ENCODE measurements at regions not wholly inside any gene's neighbourhood (a gene's known extent, or its start where the extent isn't known, plus 50 kb on each side); places are given as distances from the start of the nearest gene placed in this dataset.
A peak's percentile ranks its signal among the peaks of the same experiment; 100 is the strongest.

DNA sequence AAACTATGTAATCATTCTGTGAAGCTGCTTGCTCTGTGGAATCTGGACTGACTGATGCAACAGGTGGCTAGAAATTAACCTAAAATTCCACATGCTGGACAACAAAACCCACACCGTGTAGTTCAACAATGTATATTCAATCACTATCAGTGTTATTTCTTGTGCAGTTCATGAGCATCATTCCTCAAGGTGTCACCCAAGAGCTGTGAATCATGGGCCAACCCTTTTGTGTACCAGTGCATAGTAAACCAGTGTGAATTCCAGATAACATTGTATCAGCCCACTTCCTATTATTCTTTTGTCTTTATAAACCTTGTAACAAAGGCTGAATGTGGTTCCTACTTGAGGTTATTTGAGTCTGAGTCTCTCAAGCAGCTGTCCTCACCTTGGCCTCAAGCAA, 905.2 kb upstream of the ZNF722 start:
- BruUV-seq (replicated peaks) = no TSS peak
- FAIRE-seq = no peak

DNA sequence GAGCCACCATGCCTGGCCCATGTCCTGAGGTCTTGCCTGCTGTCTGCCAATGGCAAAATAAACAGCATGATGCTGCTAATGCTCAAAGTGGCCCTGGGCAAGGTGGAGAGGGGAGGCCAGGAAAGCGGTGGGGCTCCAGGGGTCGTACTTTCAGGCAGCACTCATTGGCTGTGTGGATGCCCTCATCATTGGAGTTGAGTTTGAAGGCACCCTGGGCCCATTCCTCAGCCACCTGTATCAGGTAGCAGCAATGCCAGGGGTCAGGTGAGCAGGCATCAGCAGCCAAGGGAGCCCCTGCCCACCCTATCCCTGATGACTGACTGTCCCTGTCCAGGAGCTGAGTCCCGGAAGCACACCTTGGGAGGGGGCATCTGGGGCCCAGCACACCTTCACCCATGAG, 902.5 kb upstream of the ZNF722 start:
- CTCF ChIA-PET (ENCODE audit: low intra/inter-chr PET ratio) = no interaction called here
- in situ Hi-C loops (cut with MboI) = no loop called here
- 0% methylated on average over 3 of the region's 3 CpGs for WGBS (ENCODE audit: insufficient coverage, low coverage, missing lambda C conversion rate)

More for the DNA sequence above, 905.2 kb upstream of the ZNF722 start:
- no peak overlapping the region for H2AFZ ChIP-seq (ENCODE audit: low read depth, low read length)
- no peaks in the 10 kb centered on the region for H3K79me2 ChIP-seq (ENCODE audit: control insufficient read depth, insufficient read depth, low read length)
- H3K4me3 ChIP-seq = no peak overlapping the region
- no peaks in the 10 kb centered on the region for H3K9me1 ChIP-seq (ENCODE audit: control insufficient read depth, insufficient read depth, low read length)
- H3K4me2 ChIP-seq (ENCODE audit: insufficient read depth, low read length) = no peak overlapping the region
- DNase-seq (ENCODE audit: extremely low read depth in 1 of 4, low spot score in 3 of 4) = peak in 1 of 4 experiments; percentile 2
- H4K20me1 ChIP-seq (replicated peaks; ENCODE audit: control insufficient read depth, insufficient read depth, low read length) = no peaks in the 10 kb centered on the region
- H3K36me3 ChIP-seq (ENCODE audit: control insufficient read depth, insufficient read depth, low read length) = no peaks in the 10 kb centered on the region
- ChIA-PET CTCF (ENCODE audit: low intra/inter-chr PET ratio) (no interaction called here), POLR2A (no interaction called here)
- intact Hi-C loops (cut with micrococcal nuclease) = no loop called here
- no peak for ATAC-seq
- no peaks in the 10 kb centered on the region for H3K27me3 ChIP-seq (ENCODE audit: control insufficient read depth in 2 of 2, insufficient read depth in 2 of 2, low read length in 2 of 2)
- H3K9me3 ChIP-seq (replicated peaks; ENCODE audit: control insufficient read depth, insufficient read depth, low read depth, low read length) = no peaks in the 10 kb centered on the region; the same call in 1 of the 2 replicates
- in situ Hi-C loops (cut with MboI) = no loop called here
- 0% methylated on average over 1 of the region's 1 CpG for WGBS (ENCODE audit: insufficient coverage, low coverage, missing lambda C conversion rate)
- H3K9ac ChIP-seq (ENCODE audit: insufficient read depth in 1 of 2, low read depth in 2 of 2, low read length in 2 of 2) = no peak overlapping the region
- no peak overlapping the region for H3K27ac ChIP-seq (ENCODE audit: extremely low read depth, low read depth, low read length)
- TF ChIP-seq TBL1XR1 (IDR thresholded peaks at IDR 0.05; ENCODE audit: low read length in 2 of 2) (no peak), ZNF324 (CRISPR knock-in tag; IDR thresholded peaks at IDR 0.05) (no peak), SNIP1 (IDR thresholded peaks at IDR 0.05; ENCODE audit: low read depth) (no peak)
- no peaks in the 10 kb centered on the region for H3K4me1 ChIP-seq (replicated peaks in 1 of 2; ENCODE audit: control insufficient read depth in 2 of 2, insufficient read depth in 2 of 2, low read length in 2 of 2)

More for the DNA sequence above, 902.5 kb upstream of the ZNF722 start:
- Histone ChIP-seq H3K9ac (ENCODE audit: insufficient read depth in 1 of 2, low read depth in 2 of 2, low read length in 2 of 2) (no peak overlapping the region), H3K27me3 (ENCODE audit: control insufficient read depth in 2 of 2, insufficient read depth in 2 of 2, low read length in 2 of 2) (no peaks in the 10 kb centered on the region), H4K20me1 (replicated peaks; ENCODE audit: control insufficient read depth, insufficient read depth, low read length) (no peaks in the 10 kb centered on the region), H3K9me1 (ENCODE audit: control insufficient read depth, insufficient read depth, low read length) (no peaks in the 10 kb centered on the region), H3K4me1 (replicated peaks in 1 of 2; ENCODE audit: control insufficient read depth in 2 of 2, insufficient read depth in 2 of 2, low read length in 2 of 2) (no peaks in the 10 kb centered on the region), H3K4me2 (ENCODE audit: insufficient read depth, low read length) (no peak overlapping the region), H3K9me3 (replicated peaks; ENCODE audit: control insufficient read depth, insufficient read depth, low read depth, low read length) (no peaks in the 10 kb centered on the region; the same call in 1 of the 2 replicates), H3K4me3 (no peak overlapping the region), H3K36me3 (ENCODE audit: control insufficient read depth, insufficient read depth, low read length) (no peaks in the 10 kb centered on the region), H2AFZ (ENCODE audit: low read depth, low read length) (no peak overlapping the region), H3K27ac (ENCODE audit: extremely low read depth, low read depth, low read length) (no peak overlapping the region), H3K79me2 (ENCODE audit: control insufficient read depth, insufficient read depth, low read length) (no peaks in the 10 kb centered on the region)
- POLR2A ChIA-PET = no interaction called here
- BruUV-seq (replicated peaks) = no TSS peak
- TF ChIP-seq ZNF224 (CRISPR knock-in tag; IDR thresholded peaks at IDR 0.05) (no peak), KHSRP (IDR thresholded peaks at IDR 0.05) (no peak), U2AF2 (optimal IDR thresholded peaks at IDR 0.05; ENCODE audit: low read depth, low read length) (no peak), KDM4B (IDR thresholded peaks at IDR 0.05; ENCODE audit: borderline replicate concordance in 2 of 2, low read depth in 1 of 2) (no peak), PHB2 (IDR thresholded peaks at IDR 0.05; ENCODE audit: low read depth) (no peak)
- no peak for ATAC-seq
- no peak for FAIRE-seq
- DNase-seq (ENCODE audit: extremely low read depth in 1 of 4, low spot score in 3 of 4) = no peak
- intact Hi-C loops (cut with micrococcal nuclease) = no loop called here
